ENCODE measurements at regions not wholly inside any gene's neighbourhood (a gene's known extent, or its start where the extent isn't known, plus 50 kb on each side); places are given as distances from the start of the nearest gene placed in this dataset.
"Not testable (repeated sequence)": the region's sequence is repeated elsewhere in the genome, so short reads cannot be mapped to it uniquely, and the experiment has no call there.

DNA sequence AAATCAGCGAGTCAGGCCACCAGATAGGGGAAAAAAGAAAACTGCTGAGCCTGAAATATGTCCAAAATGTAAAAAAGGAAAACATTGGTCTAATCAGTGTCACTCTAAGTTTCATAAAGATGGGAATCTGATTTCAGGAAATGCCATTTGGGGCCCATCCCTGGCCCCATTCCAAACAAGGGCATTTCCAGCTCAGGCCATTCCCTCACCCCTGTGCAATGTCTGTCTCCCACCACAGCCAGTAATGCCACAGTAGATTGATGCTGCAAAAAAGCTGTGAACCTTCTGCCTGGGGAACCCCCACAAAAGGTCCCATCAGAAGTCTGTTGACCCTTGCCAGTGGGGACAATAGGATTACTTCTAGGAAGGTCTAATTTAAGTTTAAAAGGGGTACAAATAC, 199.6 kb downstream of the YTHDC2 start:
- DNase-seq (ENCODE audit: low read depth): no peak
- TF ChIP-seq, protein P1, sequence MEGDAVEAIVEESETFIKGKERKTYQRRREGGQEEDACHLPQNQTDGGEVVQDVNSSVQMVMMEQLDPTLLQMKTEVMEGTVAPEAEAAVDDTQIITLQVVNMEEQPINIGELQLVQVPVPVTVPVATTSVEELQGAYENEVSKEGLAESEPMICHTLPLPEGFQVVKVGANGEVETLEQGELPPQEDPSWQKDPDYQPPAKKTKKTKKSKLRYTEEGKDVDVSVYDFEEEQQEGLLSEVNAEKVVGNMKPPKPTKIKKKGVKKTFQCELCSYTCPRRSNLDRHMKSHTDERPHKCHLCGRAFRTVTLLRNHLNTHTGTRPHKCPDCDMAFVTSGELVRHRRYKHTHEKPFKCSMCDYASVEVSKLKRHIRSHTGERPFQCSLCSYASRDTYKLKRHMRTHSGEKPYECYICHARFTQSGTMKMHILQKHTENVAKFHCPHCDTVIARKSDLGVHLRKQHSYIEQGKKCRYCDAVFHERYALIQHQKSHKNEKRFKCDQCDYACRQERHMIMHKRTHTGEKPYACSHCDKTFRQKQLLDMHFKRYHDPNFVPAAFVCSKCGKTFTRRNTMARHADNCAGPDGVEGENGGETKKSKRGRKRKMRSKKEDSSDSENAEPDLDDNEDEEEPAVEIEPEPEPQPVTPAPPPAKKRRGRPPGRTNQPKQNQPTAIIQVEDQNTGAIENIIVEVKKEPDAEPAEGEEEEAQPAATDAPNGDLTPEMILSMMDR (IDR thresholded peaks at IDR 0.05; ENCODE audit: insufficient read depth, low read depth, low read length): no peak

DNA sequence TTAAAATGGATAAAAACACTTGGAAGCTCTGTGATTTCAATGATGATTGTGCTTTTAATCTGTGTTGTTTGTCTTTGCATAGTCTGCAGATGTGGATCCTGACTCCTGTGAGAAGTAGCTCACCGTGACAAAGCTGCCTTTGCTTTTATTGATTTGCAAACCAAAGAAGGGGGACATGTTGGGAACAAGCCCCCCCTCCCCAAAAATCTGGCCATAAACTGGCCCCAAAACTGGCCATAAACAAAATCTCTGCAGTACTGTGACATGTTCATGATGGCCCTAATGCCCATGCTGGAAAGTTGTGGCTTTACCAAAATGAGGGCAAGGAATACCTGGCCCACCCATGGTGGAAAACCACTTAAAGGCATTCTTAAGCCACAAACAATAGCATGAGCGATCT, 202.4 kb downstream of the YTHDC2 start:
- H3K4me3 ChIP-seq (ENCODE audit: low read depth, low read length); DNase-seq (ENCODE audit: low read depth); POLR2A ChIA-PET; CTCF ChIA-PET; H3K27me3 ChIP-seq (ENCODE audit: control insufficient read depth, insufficient read depth, low read length); H3K36me3 ChIP-seq (ENCODE audit: control insufficient read depth, insufficient read depth, low read length): not testable (repeated sequence)

More for the DNA sequence above, 199.6 kb downstream of the YTHDC2 start:
- Histone ChIP-seq H3K36me3 (ENCODE audit: control insufficient read depth, insufficient read depth, low read length) (no peaks in the 10 kb centered on the region), H3K27me3 (ENCODE audit: control insufficient read depth, insufficient read depth, low read length) (no peaks in the 10 kb centered on the region), H3K4me3 (ENCODE audit: low read depth, low read length) (no peak overlapping the region)
- ChIA-PET POLR2A (no interaction called here), CTCF (interaction anchor here (0.5 to 1.0 kb wide), 2 partner anchors 24 to 737 kb away, joined by 3 to 5 read pairs; no protein-coding TSS in a partner anchor)

DNA sequence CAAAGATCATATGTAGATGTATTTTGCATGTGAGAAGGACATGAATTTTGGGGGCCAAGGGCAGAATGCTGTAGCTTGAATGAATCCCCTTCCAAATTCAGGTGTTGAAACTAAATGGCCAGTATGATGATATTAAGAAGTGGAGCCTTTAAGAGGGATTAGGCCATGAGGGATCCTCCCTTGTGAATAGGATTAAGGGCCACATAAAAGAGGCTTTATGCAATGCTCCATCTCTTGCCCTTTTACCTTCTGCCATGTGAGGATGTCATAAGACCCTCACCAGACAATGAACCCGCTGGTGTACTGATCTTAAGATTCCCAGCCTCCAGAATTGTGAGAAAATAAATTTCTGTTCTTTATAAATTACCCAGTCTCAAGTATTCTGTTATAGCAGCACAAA, 206.1 kb downstream of the YTHDC2 start:
- no peaks in the 10 kb centered on the region for H3K36me3 ChIP-seq (ENCODE audit: control insufficient read depth, insufficient read depth, low read length)
- TF ChIP-seq, protein P1 (IDR thresholded peaks at IDR 0.05; ENCODE audit: insufficient read depth, low read depth, low read length): no peak
- ChIA-PET POLR2A (no interaction called here), CTCF (no interaction called here)
- H3K4me3 ChIP-seq (ENCODE audit: low read depth, low read length): no peak overlapping the region
- no peak for DNase-seq (ENCODE audit: low read depth)
- H3K27me3 ChIP-seq (ENCODE audit: control insufficient read depth, insufficient read depth, low read length): no peaks in the 10 kb centered on the region

DNA sequence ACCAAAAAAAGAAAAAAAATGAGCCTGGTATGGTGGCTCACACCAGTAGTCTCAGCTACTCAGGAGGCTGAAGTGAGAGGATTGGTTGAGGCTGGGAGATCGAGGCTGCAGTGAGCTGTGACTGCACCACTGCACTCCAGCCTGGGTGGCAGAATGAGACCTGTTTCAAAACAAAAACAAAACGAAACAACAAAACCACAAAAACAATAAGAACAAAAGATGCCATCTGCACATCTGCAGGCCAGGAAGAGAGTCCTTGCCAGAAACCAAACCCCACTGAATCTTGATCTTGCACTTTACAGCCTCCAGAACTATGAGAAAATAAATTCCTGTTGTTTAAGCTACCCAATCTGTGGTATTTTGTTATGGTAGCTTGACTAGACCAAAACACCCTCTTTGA, 207.7 kb downstream of the YTHDC2 start:
- no peaks in the 10 kb centered on the region for H3K27me3 ChIP-seq (ENCODE audit: control insufficient read depth, insufficient read depth, low read length)
- DNase-seq (ENCODE audit: low read depth): no peak
- H3K4me3 ChIP-seq (ENCODE audit: low read depth, low read length): no peak overlapping the region
- TF ChIP-seq, protein P1 (IDR thresholded peaks at IDR 0.05; ENCODE audit: insufficient read depth, low read depth, low read length): no peak
- ChIA-PET POLR2A (no interaction called here), CTCF (no interaction called here)
- H3K36me3 ChIP-seq (ENCODE audit: control insufficient read depth, insufficient read depth, low read length): no peaks in the 10 kb centered on the region

DNA sequence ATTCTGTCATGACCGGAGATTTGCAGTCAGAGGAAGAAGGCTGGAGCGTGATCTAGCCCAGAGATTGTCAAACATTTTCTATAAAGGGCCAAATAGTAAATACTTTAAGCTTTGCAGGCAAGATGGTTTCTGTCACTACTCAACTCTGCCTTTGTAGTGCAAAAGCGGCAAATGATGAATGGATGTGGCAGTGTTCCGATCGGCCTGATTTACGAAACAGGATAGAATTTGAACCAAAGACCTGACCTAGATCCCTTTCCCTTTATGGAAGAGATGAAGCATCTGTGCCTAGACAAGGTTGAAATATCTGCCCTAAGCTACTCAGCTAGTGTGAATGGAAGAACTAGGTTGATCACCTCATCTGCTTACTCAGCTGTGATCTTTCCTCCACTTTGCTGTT, 209.5 kb downstream of the YTHDC2 start:
- DNase-seq (ENCODE audit: low read depth): no peak
- Histone ChIP-seq H3K4me3 (ENCODE audit: low read depth, low read length) (no peak overlapping the region), H3K27me3 (ENCODE audit: control insufficient read depth, insufficient read depth, low read length) (no peaks in the 10 kb centered on the region), H3K36me3 (ENCODE audit: control insufficient read depth, insufficient read depth, low read length) (no peaks in the 10 kb centered on the region)
- TF ChIP-seq, protein P1 (IDR thresholded peaks at IDR 0.05; ENCODE audit: insufficient read depth, low read depth, low read length): no peak
- POLR2A ChIA-PET: no interaction called here
- CTCF ChIA-PET: no interaction called here

DNA sequence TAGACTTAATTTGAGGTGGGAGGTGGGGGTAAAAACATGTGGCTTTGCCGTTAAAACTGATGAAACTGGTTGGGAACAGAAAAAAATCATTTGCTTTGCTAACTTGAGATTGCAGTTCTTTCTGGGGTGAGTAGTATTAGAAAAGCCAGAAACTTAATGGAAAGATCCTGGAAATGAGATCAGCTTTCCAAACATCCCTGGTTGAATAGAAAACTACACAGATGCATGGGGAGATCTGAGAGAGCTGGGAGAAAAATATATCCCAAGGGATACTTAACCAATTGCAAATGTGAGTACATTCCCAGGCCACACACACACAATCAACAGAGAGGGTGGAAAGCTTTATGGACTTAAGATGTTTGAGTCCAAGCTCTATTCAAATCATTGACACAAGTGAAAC, 222.3 kb downstream of the YTHDC2 start:
- TF ChIP-seq, protein P1 (IDR thresholded peaks at IDR 0.05; ENCODE audit: insufficient read depth, low read depth, low read length): no peak
- H3K36me3 ChIP-seq (ENCODE audit: control insufficient read depth, insufficient read depth, low read length): no peaks in the 10 kb centered on the region
- no peak overlapping the region for H3K4me3 ChIP-seq (ENCODE audit: low read depth, low read length)
- H3K27me3 ChIP-seq (ENCODE audit: control insufficient read depth, insufficient read depth, low read length): no peaks in the 10 kb centered on the region
- no peak for DNase-seq (ENCODE audit: low read depth)
- POLR2A ChIA-PET: no interaction called here
- CTCF ChIA-PET: no interaction called here

All from BJ (cell line).